ENCODE measurements at regions not wholly inside any gene's neighbourhood (a gene's known extent, or its start where the extent isn't known, plus 50 kb on each side); places are given as distances from the start of the nearest gene placed in this dataset.

GRCh38 chr4:56286763-56287162 lies 100.5 kb downstream of the AASDH start:
- DNase-seq (ENCODE audit: low read depth in 3 of 3) = no peak

DNA sequence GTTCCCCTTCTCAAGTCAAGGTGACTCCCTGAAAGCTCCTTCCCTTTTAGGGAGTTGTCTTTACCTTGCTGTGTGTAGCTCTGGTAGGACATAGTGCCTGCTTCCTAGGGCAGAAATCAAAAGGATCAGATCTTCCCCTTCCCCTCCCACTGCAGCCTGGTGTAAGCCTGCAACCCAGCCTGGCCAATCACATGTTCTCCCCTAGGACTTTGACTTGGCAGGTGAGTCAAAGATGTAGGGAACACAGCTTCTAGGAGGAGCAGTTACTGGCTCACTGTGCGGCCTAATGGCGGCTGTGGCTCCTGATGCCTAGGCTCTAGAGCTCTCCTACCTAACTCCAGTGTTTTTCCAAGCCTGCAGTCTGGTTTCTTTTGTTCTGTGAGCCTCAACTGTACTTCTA lies 103.9 kb downstream of the AASDH start:
- DNase-seq (ENCODE audit: low read depth in 3 of 3) = no peak

GRCh38 chr4:56282004-56282403 lies 105.3 kb downstream of the AASDH start:
- DNase-seq (ENCODE audit: low read depth in 3 of 3) = no peak

- no peak for DNase-seq (ENCODE audit: low read depth in 3 of 3)
These were observed 110.7 kb downstream of the AASDH start for GRCh38 chr4:56276547-56276946.

GRCh38 chr4:56273391-56273790 lies 113.9 kb downstream of the AASDH start:
- DNase-seq (ENCODE audit: low read depth in 3 of 3) = no peak

GRCh38 chr4:56272927-56273326 lies 114.4 kb downstream of the AASDH start:
- DNase-seq (ENCODE audit: low read depth in 3 of 3) = no peak

DNA sequence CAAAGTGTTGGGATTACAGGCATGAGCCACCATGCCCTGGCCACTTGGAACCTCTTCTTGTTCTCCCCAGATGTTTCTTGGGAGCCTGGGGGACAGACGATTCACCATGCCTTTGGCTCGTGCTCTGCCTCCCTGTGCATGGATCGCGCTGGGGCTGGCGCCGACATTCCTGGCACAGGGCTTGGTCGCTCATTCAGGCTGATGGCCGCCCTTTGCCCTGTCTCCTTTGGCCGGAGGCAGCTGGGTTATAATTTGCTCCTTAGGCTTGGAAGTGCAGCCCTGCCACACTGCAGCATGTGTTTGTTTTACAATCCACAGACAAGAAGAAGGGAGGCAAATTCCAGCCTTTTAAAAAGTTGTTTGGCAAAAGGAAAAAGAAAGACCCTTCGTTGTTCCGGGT lies 115.3 kb downstream of the AASDH start:
- DNase-seq (ENCODE audit: low read depth in 3 of 3) = no peak

GRCh38 chr4:56271131-56271530 lies 116.2 kb downstream of the AASDH start:
- no peak for DNase-seq (ENCODE audit: low read depth in 3 of 3)

GRCh38 chr4:56267558-56267957 lies 119.7 kb downstream of the AASDH start:
- DNase-seq (ENCODE audit: low read depth in 3 of 3) = no peak

GRCh38 chr4:56264873-56265272 lies 122.4 kb downstream of the AASDH start:
- DNase-seq (ENCODE audit: low read depth in 3 of 3) = no peak

DNA sequence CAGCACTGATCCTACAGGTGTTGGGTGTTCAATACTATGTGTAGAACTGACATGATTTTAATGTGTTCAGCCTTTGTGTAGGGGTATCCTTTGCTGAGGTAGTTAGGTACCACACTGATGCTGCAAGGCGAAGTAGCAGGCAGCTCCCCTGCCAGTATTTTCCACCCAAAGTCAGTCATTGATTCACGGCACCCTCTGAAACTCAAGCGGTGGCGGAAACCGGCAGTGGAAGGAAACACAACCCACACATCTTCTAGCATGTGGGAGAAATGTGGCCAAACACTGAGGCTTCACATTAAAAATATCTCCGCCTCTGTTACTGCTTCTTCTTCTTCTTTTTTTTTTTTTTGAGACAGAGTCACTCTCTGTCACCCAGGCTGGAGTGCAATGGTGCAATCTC lies 126.3 kb downstream of the AASDH start:
- peak; percentile 32 to 50 (median 45) for DNase-seq (ENCODE audit: low read depth in 3 of 3)

GRCh38 chr4:56260320-56260719 lies 127.0 kb downstream of the AASDH start:
- DNase-seq (ENCODE audit: low read depth in 3 of 3) = no peak

DNA sequence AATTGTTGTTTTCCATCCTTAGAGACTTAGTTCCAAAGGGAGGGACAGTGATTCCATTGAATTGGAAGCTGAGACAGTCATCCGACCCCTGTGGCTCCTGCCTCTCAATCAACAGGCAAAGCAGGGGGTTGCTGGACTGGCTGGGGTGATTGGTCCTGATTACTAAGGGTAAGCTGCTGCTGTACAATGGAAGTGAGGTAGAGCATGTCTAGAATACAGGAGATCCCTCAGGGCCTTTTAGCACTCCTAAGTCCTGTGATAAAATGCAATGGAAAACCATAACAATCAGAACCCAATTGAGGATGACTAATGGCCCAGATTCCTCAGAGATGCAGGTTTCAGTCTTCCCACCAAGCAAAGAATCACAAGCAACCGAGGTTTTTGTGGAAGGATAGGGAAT lies 127.6 kb downstream of the AASDH start:
- no peak for DNase-seq (ENCODE audit: low read depth in 3 of 3)

- no peak for DNase-seq (ENCODE audit: low read depth in 3 of 3)
These were observed 131.5 kb downstream of the AASDH start for GRCh38 chr4:56255820-56256219.

GRCh38 chr4:56253666-56254305 lies 133.5 kb downstream of the AASDH start:
- DNase-seq (ENCODE audit: low read depth in 3 of 3) = no peak

DNA sequence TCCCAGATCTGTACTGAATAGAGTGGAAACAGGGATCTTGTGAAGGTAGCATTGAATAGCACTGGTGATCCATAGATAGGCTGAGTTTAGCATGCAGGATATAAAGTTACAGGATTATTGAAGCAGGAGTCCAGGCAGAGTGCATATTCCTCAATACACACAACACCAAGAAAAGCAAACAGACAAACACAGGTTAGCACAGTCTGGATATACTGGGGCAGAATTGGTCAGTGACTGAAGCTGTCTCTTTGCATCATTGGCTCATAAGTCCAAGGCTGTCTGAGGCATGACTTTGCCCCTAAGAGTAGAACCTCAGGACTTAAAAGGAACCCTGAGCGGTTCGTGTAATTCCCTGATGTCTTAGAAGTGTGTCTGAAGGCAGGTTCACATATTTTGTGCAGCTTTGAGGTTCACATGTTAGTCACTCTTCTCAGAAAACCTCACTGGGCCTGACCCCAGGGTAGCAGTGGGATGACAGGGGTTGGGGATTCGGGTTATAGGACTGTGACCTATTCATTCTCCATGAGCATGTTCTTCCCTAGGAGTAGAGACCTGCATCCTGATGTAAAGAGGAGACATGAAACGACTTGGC lies 134.6 kb downstream of the AASDH start:
- DNase-seq (ENCODE audit: low read depth in 3 of 3) = no peak

GRCh38 chr4:56251556-56251955 lies 135.7 kb downstream of the AASDH start:
- no peak for DNase-seq (ENCODE audit: low read depth in 3 of 3)

GRCh38 chr4:56250776-56251175 lies 136.5 kb downstream of the AASDH start:
- no peak for DNase-seq (ENCODE audit: low read depth in 3 of 3)

DNA sequence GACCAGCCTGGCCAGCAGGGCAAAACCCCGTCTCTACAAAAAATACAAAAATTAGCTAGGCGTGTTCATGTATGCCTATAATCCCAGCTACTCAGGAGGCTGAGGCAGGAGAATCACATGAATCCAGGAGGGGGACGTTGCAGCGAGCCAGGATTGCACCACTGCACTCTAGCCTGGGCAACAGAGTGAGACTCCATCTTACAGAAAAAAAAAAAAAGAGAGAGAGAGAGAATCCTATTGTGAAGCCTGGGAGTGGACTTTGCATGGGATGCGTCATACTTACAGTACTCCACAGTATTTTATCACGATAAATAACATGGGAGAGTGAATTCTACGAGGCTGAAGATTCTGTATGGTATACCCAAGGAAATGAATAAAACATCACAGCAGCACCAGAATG lies 139.6 kb downstream of the AASDH start:
- no peak for DNase-seq (ENCODE audit: low read depth in 3 of 3)

DNA sequence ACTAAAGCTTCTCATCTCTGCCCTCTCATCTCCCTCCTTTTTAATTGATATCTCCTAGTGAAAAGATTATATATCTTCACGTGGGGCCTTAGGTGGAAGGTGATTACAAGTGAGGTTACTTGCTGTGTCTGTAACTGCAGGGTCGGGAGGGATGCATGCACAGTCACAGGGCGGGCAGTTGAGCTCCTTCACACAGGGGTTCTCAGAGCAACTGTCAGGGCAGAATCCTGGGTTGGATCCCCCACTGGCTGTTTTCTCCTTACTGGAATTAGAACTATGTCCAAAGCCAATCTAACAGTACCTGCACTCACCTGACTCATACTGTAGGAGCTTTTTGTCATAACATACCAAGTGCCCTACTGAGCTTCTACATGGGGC lies 141.1 kb downstream of the AASDH start:
- DNase-seq (ENCODE audit: low read depth in 3 of 3) = no peak

- no peak for DNase-seq (ENCODE audit: low read depth in 3 of 3)
These were observed 141.6 kb downstream of the AASDH start for GRCh38 chr4:56245547-56246232.

- DNase-seq (ENCODE audit: low read depth in 3 of 3) = no peak
These were observed 142.6 kb downstream of the AASDH start for GRCh38 chr4:56244681-56245080.

- no peak for DNase-seq (ENCODE audit: low read depth in 3 of 3)
These were observed 144.2 kb downstream of the AASDH start for GRCh38 chr4:56243107-56243506.

All from stimulated activated CD4-positive, alpha-beta T cell treated with anti-CD3 and anti-CD28 coated beads, TNF-alpha, amount 100 ng/mL, for 48 hours (primary cell).